GM12878 (cell line): ENCODE measurements at regions not wholly inside any gene's neighbourhood (a gene's known extent, or its start where the extent isn't known, plus 50 kb on each side); places are given as distances from the start of the nearest gene placed in this dataset.

Experiments
- BRCA1 ChIP-seq: IDR thresholded peaks from 2 replicates; pipeline ENCODE4 v1.6.1; 2011; ENCODE audit warnings: low read depth, low read length, improper control_type of control experiment
- CREM ChIP-seq: IDR thresholded peaks from 2 replicates; pipeline ENCODE4 v1.6.1; 2014; ENCODE audit warnings: antibody characterized with exemption, low read depth
- ELK1 ChIP-seq: IDR thresholded peaks from 2 replicates; pipeline ENCODE4 v1.6.1; 2012; ENCODE audit warnings: low read depth, low read length, improper control_type of control experiment
- GABPA ChIP-seq: IDR thresholded peaks from 2 replicates; pipeline ENCODE4 v1.6.1; 2014; ENCODE audit warnings: antibody characterized with exemption, low read depth, mild to moderate bottlenecking, inconsistent platforms
- MYC ChIP-seq: IDR thresholded peaks from 2 replicates; pipeline ENCODE4 v1.6.1; 2011; ENCODE audit warnings: mild to moderate bottlenecking, low read length, moderate library complexity, inconsistent platforms; ENCODE audit not compliant: insufficient read depth, insufficient replicate concordance, insufficient read length, severe bottlenecking
- POLR2A ChIP-seq: IDR thresholded peaks from 2 replicates; pipeline ENCODE4 v1.6.1; 2011; ENCODE audit warnings: low read depth, mild to moderate bottlenecking, low read length
- POLR2AphosphoS5 ChIP-seq: IDR thresholded peaks from 2 replicates; pipeline ENCODE4 v1.6.1; 2011; ENCODE audit warnings: mild to moderate bottlenecking, low read length, inconsistent platforms
- RCOR1 ChIP-seq: conservative IDR thresholded peaks from 2 replicates; pipeline ENCODE4 v1.6.1; 2012; ENCODE audit warnings: low read depth, low read length, improper control_type of control experiment
- RFX5 ChIP-seq: IDR thresholded peaks from 2 replicates; pipeline ENCODE4 v1.6.1; 2011; ENCODE audit warnings: low read depth, low read length, improper control_type of control experiment
- TAF1 ChIP-seq: IDR thresholded peaks from 2 replicates; pipeline ENCODE4 v1.6.1; 2011; ENCODE audit warnings: mild to moderate bottlenecking, low read depth, low read length, borderline replicate concordance
- YY1 ChIP-seq: IDR thresholded peaks from 2 replicates; pipeline ENCODE4 v1.6.1; 2011; ENCODE audit warnings: low read depth, mild to moderate bottlenecking, low read length
- ZNF274 ChIP-seq: IDR thresholded peaks from one replicate; pipeline ENCODE4 v1.8.0; 2011; ENCODE audit not compliant: insufficient read length, insufficient read depth
- TF ChIP-seq, protein P1 (sequence below), 3 experiments: IDR thresholded peaks in 2 of 3; conservative IDR thresholded peaks in 1 of 3; 2 replicates each; pipeline ENCODE4 v1.5.1; 2011; ENCODE audit warnings: low read depth in 3 of 3, low read length in 3 of 3, mild to moderate bottlenecking in 3 of 3, control low read depth in 2 of 3, moderate library complexity in 2 of 3, inconsistent platforms in 1 of 3, mixed read lengths in 1 of 3; ENCODE audit not compliant: control insufficient read depth in 2 of 3, insufficient read depth in 1 of 3; ENCODE audit errors: extremely low read depth in 1 of 3
- TF ChIP-seq, protein P2 (sequence below): IDR thresholded peaks from 2 replicates; pipeline ENCODE4 v1.6.1; 2012; ENCODE audit warnings: low read depth, low read length, improper control_type of control experiment

- TF ChIP-seq, protein P1, sequence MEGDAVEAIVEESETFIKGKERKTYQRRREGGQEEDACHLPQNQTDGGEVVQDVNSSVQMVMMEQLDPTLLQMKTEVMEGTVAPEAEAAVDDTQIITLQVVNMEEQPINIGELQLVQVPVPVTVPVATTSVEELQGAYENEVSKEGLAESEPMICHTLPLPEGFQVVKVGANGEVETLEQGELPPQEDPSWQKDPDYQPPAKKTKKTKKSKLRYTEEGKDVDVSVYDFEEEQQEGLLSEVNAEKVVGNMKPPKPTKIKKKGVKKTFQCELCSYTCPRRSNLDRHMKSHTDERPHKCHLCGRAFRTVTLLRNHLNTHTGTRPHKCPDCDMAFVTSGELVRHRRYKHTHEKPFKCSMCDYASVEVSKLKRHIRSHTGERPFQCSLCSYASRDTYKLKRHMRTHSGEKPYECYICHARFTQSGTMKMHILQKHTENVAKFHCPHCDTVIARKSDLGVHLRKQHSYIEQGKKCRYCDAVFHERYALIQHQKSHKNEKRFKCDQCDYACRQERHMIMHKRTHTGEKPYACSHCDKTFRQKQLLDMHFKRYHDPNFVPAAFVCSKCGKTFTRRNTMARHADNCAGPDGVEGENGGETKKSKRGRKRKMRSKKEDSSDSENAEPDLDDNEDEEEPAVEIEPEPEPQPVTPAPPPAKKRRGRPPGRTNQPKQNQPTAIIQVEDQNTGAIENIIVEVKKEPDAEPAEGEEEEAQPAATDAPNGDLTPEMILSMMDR (IDR thresholded peaks at IDR 0.05 in 2 of 3, conservative IDR thresholded peaks at IDR 0.05 in 1 of 3; ENCODE audit: control insufficient read depth in 2 of 3, extremely low read depth in 1 of 3, insufficient read depth in 1 of 3, low read depth in 3 of 3, low read length in 3 of 3) = no peak
- TF ChIP-seq TAF1 = no peak
- TF ChIP-seq, protein P2, sequence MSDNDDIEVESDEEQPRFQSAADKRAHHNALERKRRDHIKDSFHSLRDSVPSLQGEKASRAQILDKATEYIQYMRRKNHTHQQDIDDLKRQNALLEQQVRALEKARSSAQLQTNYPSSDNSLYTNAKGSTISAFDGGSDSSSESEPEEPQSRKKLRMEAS = no peak
- TF ChIP-seq POLR2AphosphoS5 = no peak
- TF ChIP-seq RCOR1 = no peak
- TF ChIP-seq MYC = no peak
- TF ChIP-seq ZNF274 = no peak
- TF ChIP-seq ELK1 = no peak
- no peak for TF ChIP-seq POLR2A
- TF ChIP-seq GABPA = no peak
- TF ChIP-seq RFX5 = no peak
- no peak for TF ChIP-seq YY1
- TF ChIP-seq CREM = no peak
- TF ChIP-seq BRCA1 = no peak
Measured at GRCh38 chr17:72455562-72455961, 334.7 kb downstream of the SOX9 start.
